Left lung (tissue), 4 donors: ENCODE measurements at regions not wholly inside any gene's neighbourhood (a gene's known extent, or its start where the extent isn't known, plus 50 kb on each side); places are given as distances from the start of the nearest gene placed in this dataset.

Experiments used
- ATAC-seq: fragments of 200-7000 bp; cut with Tn5 transposase; one replicate; pipeline ENCODE4 v1.9.1; 2020; ENCODE audit warnings: moderate library complexity
- DNase-seq, 4 donors: peaks; one replicate each; pipeline ENCODE4 v3.0.0-alpha.2; 2013 to 2020
- H3K27ac ChIP-seq, 2 donors: fragments of 200-600 bp; sonication (generic) in 1 of 2; one replicate each; pipeline versions ENCODE4 v1.5.0 to v1.8.0; 2020 to 2021
- H3K27me3 ChIP-seq, 2 donors: fragments of 200-600 bp; sonication (generic) in 1 of 2; one replicate each; pipeline versions ENCODE4 v1.5.0 to v1.8.0; 2020 to 2021
- H3K36me3 ChIP-seq, 2 donors: fragments of 200-600 bp; sonication (generic) in 1 of 2; one replicate each; pipeline versions ENCODE4 v1.5.0 to v1.8.0; 2020 to 2021
- H3K4me1 ChIP-seq, 2 donors: fragments of 200-600 bp; one replicate each; pipeline ENCODE4 v1.8.0; 2021
- H3K4me3 ChIP-seq, 2 donors: fragments of 200-600 bp; sonication (generic) in 1 of 2; one replicate each; pipeline versions ENCODE4 v1.5.0 to v1.8.0; 2020 to 2021; ENCODE audit warnings: mild to moderate bottlenecking in 1 of 2
- H3K9me3 ChIP-seq, 2 donors: fragments of 200-600 bp; sonication (generic) in 1 of 2; one replicate each; pipeline versions ENCODE4 v1.5.0 to v1.8.0; 2020 to 2021
- CTCF ChIP-seq, 2 donors: fragments of 200-600 bp; sonication (generic) in 1 of 2; IDR thresholded peaks; one replicate each; pipeline versions ENCODE4 v1.5.0 to v1.8.0; 2021; ENCODE audit warnings: antibody characterized with exemption in 2 of 2
- intact Hi-C, 2 donors: fragments of 100-400 bp; cut with DNase I; formaldehyde crosslinking; loops; one replicate each; pipeline versions ENCODE4 v1.11.2 to v1.14.2; 2022
- donor health status: DM: no; HTN: yes; CAD: no.
- donor health status: DM: no; HTN: no; CAD: no.

GRCh38 chr11:69576069-69576782 is 64.7 kb upstream of the CCND1 start:
- no peak overlapping the region for H3K27ac ChIP-seq
- peaks cover 0 to 9% of the 10 kb centered on the region in 2 donors for H3K4me1 ChIP-seq
- ATAC-seq (no peak), DNase-seq (peak in 1 of 4 donors; percentile 10)
- no peaks in the 10 kb centered on the region for H3K36me3 ChIP-seq
- H3K27me3 ChIP-seq, result peaks cover 0 to 8% of the 10 kb centered on the region in 2 donors
- TF ChIP-seq CTCF (IDR thresholded peaks at IDR 0.05), result no peak
- no peak overlapping the region for H3K4me3 ChIP-seq
- H3K9me3 ChIP-seq, result no peaks in the 10 kb centered on the region
- intact Hi-C loops, result no loop called here

GRCh38 chr11:69578167-69578566 is 62.8 kb upstream of the CCND1 start:
- H3K36me3 ChIP-seq, result no peaks in the 10 kb centered on the region
- H3K4me3 ChIP-seq, result no peak overlapping the region
- ATAC-seq (no peak), DNase-seq (no peak)
- no peak for TF ChIP-seq CTCF (IDR thresholded peaks at IDR 0.05)
- H3K27ac ChIP-seq, result no peak overlapping the region
- peaks cover 0 to 9% of the 10 kb centered on the region in 2 donors for H3K4me1 ChIP-seq
- peaks cover 0 to 8% of the 10 kb centered on the region in 2 donors for H3K27me3 ChIP-seq
- H3K9me3 ChIP-seq, result no peaks in the 10 kb centered on the region
- intact Hi-C loops, result no loop called here

GRCh38 chr11:69580529-69580928 is 60.4 kb upstream of the CCND1 start:
- Histone ChIP-seq H3K4me3 (no peak overlapping the region), H3K27me3 (peaks cover 0 to 7% of the 10 kb centered on the region in 2 donors), H3K9me3 (no peaks in the 10 kb centered on the region), H3K4me1 (peaks cover 0 to 9% of the 10 kb centered on the region in 2 donors), H3K36me3 (no peaks in the 10 kb centered on the region), H3K27ac (no peak overlapping the region)
- ATAC-seq, result no peak
- no peak for DNase-seq
- intact Hi-C loops, result no loop called here
- TF ChIP-seq CTCF (IDR thresholded peaks at IDR 0.05), result no peak

GRCh38 chr11:69582756-69583467 is 58.0 kb upstream of the CCND1 start:
- H3K36me3 ChIP-seq, result no peaks in the 10 kb centered on the region
- no peak overlapping the region for H3K27ac ChIP-seq
- H3K9me3 ChIP-seq, result no peaks in the 10 kb centered on the region
- no peak overlapping the region for H3K4me3 ChIP-seq
- DNase-seq (no peak), ATAC-seq (no peak)
- no peak for TF ChIP-seq CTCF (IDR thresholded peaks at IDR 0.05)
- no peaks in the 10 kb centered on the region for H3K27me3 ChIP-seq
- H3K4me1 ChIP-seq, result no peaks in the 10 kb centered on the region
- intact Hi-C loops, result no loop called here

- Histone ChIP-seq H3K27me3 (no peaks in the 10 kb centered on the region), H3K27ac (no peak overlapping the region), H3K36me3 (no peaks in the 10 kb centered on the region), H3K4me1 (no peaks in the 10 kb centered on the region), H3K4me3 (no peak overlapping the region), H3K9me3 (no peaks in the 10 kb centered on the region)
- DNase-seq, result no peak
- TF ChIP-seq CTCF (IDR thresholded peaks at IDR 0.05), result no peak
- ATAC-seq, result no peak
- intact Hi-C loops, result no loop called here
Measured at GRCh38 chr11:69584160-69584559, 56.8 kb upstream of the CCND1 start.
